ENCODE measurements at regions not wholly inside any gene's neighbourhood (a gene's known extent, or its start where the extent isn't known, plus 50 kb on each side); places are given as distances from the start of the nearest gene placed in this dataset.

- DNase-seq: no peak
Measured at GRCh38 chr16:6492742-6493141, 839.9 kb upstream of the RBFOX1 start.

- no peak for DNase-seq
Measured at GRCh38 chr16:6484935-6485334, 847.7 kb upstream of the RBFOX1 start.

- DNase-seq: no peak
Measured at GRCh38 chr16:6484081-6484480, 848.6 kb upstream of the RBFOX1 start.

- DNase-seq: no peak
Measured at GRCh38 chr16:6483469-6484033, 849.1 kb upstream of the RBFOX1 start.

- DNase-seq: no peak
Measured at GRCh38 chr16:6482696-6483468, 849.8 kb upstream of the RBFOX1 start.

GRCh38 chr16:6481894-6482293, 850.8 kb upstream of the RBFOX1 start:
- no peak for DNase-seq

- no peak for DNase-seq
Measured at GRCh38 chr16:6453742-6454141, 878.9 kb upstream of the RBFOX1 start.

GRCh38 chr16:6447021-6447790, 885.4 kb upstream of the RBFOX1 start:
- no peak for DNase-seq

- DNase-seq: no peak
Measured at GRCh38 chr16:6446370-6446769, 886.3 kb upstream of the RBFOX1 start.

GRCh38 chr16:6439129-6439528, 893.5 kb upstream of the RBFOX1 start:
- DNase-seq: no peak

- DNase-seq: no peak
Measured at GRCh38 chr16:6428861-6429260, 903.8 kb upstream of the RBFOX1 start.

- DNase-seq: no peak
Measured at GRCh38 chr16:6427621-6428020, 905.0 kb upstream of the RBFOX1 start.

- no peak for DNase-seq
Measured at GRCh38 chr16:6407596-6407995, 925.0 kb upstream of the RBFOX1 start.

GRCh38 chr16:6406028-6406427, 926.6 kb upstream of the RBFOX1 start:
- no peak for DNase-seq

- DNase-seq: no peak
Measured at GRCh38 chr16:6382924-6383459, 949.7 kb upstream of the RBFOX1 start.

GRCh38 chr16:6381896-6382295, 950.7 kb upstream of the RBFOX1 start:
- no peak for DNase-seq

- no peak for DNase-seq
Measured at GRCh38 chr16:6377956-6378355, 954.7 kb upstream of the RBFOX1 start.

GRCh38 chr16:6375465-6376075, 957.1 kb upstream of the RBFOX1 start:
- no peak for DNase-seq

GRCh38 chr16:6374821-6375220, 957.8 kb upstream of the RBFOX1 start:
- DNase-seq: no peak

GRCh38 chr16:6364846-6365245, 967.8 kb upstream of the RBFOX1 start:
- DNase-seq: no peak

GRCh38 chr16:6363896-6364607, 968.6 kb upstream of the RBFOX1 start:
- no peak for DNase-seq

- no peak for DNase-seq
Measured at GRCh38 chr16:6363396-6363795, 969.2 kb upstream of the RBFOX1 start.

- no peak for DNase-seq
Measured at GRCh38 chr16:6362321-6362720, 970.3 kb upstream of the RBFOX1 start.
